T-helper 1 cell treated with Interleukin-12 subunit alpha and Interleukin-12 subunit beta and Interleukin-4 antibody, amounts not matched to agents 30 μg/mL and 1 μg/mL, for 36 hours (primary cell): ENCODE measurements at regions not wholly inside any gene's neighbourhood (a gene's known extent, or its start where the extent isn't known, plus 50 kb on each side); places are given as distances from the start of the nearest gene placed in this dataset.
"Not testable (repeated sequence)": the region's sequence is repeated elsewhere in the genome, so short reads cannot be mapped to it uniquely, and the experiment has no call there.

Source experiments
- H3K27ac Mint-ChIP-seq: one replicate; pipeline ENCODE4 v1.8.0; 2021; ENCODE audit warnings: mild to moderate bottlenecking, mixed read lengths
- H3K27me3 Mint-ChIP-seq: one replicate; pipeline ENCODE4 v1.8.0; 2021; ENCODE audit warnings: low read depth, mixed read lengths
- H3K36me3 Mint-ChIP-seq: one replicate; pipeline ENCODE4 v1.8.0; 2021; ENCODE audit warnings: low read depth, mixed read lengths
- H3K4me1 Mint-ChIP-seq: one replicate; pipeline ENCODE4 v1.8.0; 2021; ENCODE audit warnings: low read depth, mixed read lengths
- H3K4me3 Mint-ChIP-seq: one replicate; pipeline ENCODE4 v1.8.0; 2021; ENCODE audit warnings: mild to moderate bottlenecking, moderate library complexity, mixed read lengths
- H3K9me3 Mint-ChIP-seq: one replicate; pipeline ENCODE4 v1.8.0; 2021; ENCODE audit warnings: mixed read lengths

GRCh38 chr18:56291294-56291693 is 347.1 kb downstream of the TXNL1 start:
- Mint-ChIP-seq H3K4me3 (no peak overlapping the region), H3K27ac (no peak overlapping the region), H3K4me1 (peaks cover 5% of the 10 kb centered on the region), H3K36me3 (no peaks in the 10 kb centered on the region), H3K9me3 (no peaks in the 10 kb centered on the region), H3K27me3 (no peaks in the 10 kb centered on the region)

GRCh38 chr18:56289381-56289780 is 349.0 kb downstream of the TXNL1 start:
- H3K4me1 Mint-ChIP-seq = no peaks in the 10 kb centered on the region
- H3K9me3 Mint-ChIP-seq = no peaks in the 10 kb centered on the region
- H3K27ac Mint-ChIP-seq = no peak overlapping the region
- no peaks in the 10 kb centered on the region for H3K36me3 Mint-ChIP-seq
- H3K4me3 Mint-ChIP-seq = no peak overlapping the region
- no peaks in the 10 kb centered on the region for H3K27me3 Mint-ChIP-seq

- Mint-ChIP-seq H3K4me3 (no peak overlapping the region), H3K27ac (no peak overlapping the region), H3K36me3 (no peaks in the 10 kb centered on the region), H3K27me3 (no peaks in the 10 kb centered on the region), H3K4me1 (no peaks in the 10 kb centered on the region), H3K9me3 (no peaks in the 10 kb centered on the region)
These were observed 351.5 kb downstream of the TXNL1 start for GRCh38 chr18:56286775-56287325.

GRCh38 chr18:56285387-56286065 is 352.9 kb downstream of the TXNL1 start:
- Mint-ChIP-seq H3K27ac (no peak overlapping the region), H3K4me1 (no peaks in the 10 kb centered on the region), H3K9me3 (no peaks in the 10 kb centered on the region), H3K27me3 (no peaks in the 10 kb centered on the region), H3K36me3 (no peaks in the 10 kb centered on the region), H3K4me3 (no peak overlapping the region)

GRCh38 chr18:56284319-56284718 is 354.1 kb downstream of the TXNL1 start:
- no peak overlapping the region for H3K4me3 Mint-ChIP-seq
- H3K27ac Mint-ChIP-seq = no peak overlapping the region
- no peaks in the 10 kb centered on the region for H3K36me3 Mint-ChIP-seq
- peaks cover 4% of the 10 kb centered on the region for H3K9me3 Mint-ChIP-seq
- no peaks in the 10 kb centered on the region for H3K27me3 Mint-ChIP-seq
- no peaks in the 10 kb centered on the region for H3K4me1 Mint-ChIP-seq

- Mint-ChIP-seq H3K4me1 (no peaks in the 10 kb centered on the region), H3K9me3 (peaks cover 4% of the 10 kb centered on the region), H3K36me3 (no peaks in the 10 kb centered on the region), H3K27me3 (no peaks in the 10 kb centered on the region), H3K27ac (no peak overlapping the region), H3K4me3 (no peak overlapping the region)
These were observed 355.1 kb downstream of the TXNL1 start for GRCh38 chr18:56283316-56283715.

- no peak overlapping the region for H3K4me3 Mint-ChIP-seq
- peaks cover 4% of the 10 kb centered on the region for H3K9me3 Mint-ChIP-seq
- H3K4me1 Mint-ChIP-seq = no peaks in the 10 kb centered on the region
- H3K36me3 Mint-ChIP-seq = no peaks in the 10 kb centered on the region
- no peak overlapping the region for H3K27ac Mint-ChIP-seq
- no peaks in the 10 kb centered on the region for H3K27me3 Mint-ChIP-seq
These were observed 355.9 kb downstream of the TXNL1 start for GRCh38 chr18:56282234-56283104.

GRCh38 chr18:56279816-56280215 is 358.6 kb downstream of the TXNL1 start:
- not testable (repeated sequence) for H3K27ac Mint-ChIP-seq, H3K4me3 Mint-ChIP-seq, H3K36me3 Mint-ChIP-seq, H3K4me1 Mint-ChIP-seq, H3K9me3 Mint-ChIP-seq, H3K27me3 Mint-ChIP-seq

GRCh38 chr18:56278421-56279003 is 359.9 kb downstream of the TXNL1 start:
- H3K36me3 Mint-ChIP-seq = no peaks in the 10 kb centered on the region
- H3K27me3 Mint-ChIP-seq = no peaks in the 10 kb centered on the region
- H3K4me3 Mint-ChIP-seq = no peak overlapping the region
- H3K9me3 Mint-ChIP-seq = peaks cover 4% of the 10 kb centered on the region
- no peak overlapping the region for H3K27ac Mint-ChIP-seq
- H3K4me1 Mint-ChIP-seq = no peaks in the 10 kb centered on the region

GRCh38 chr18:56276466-56276865 is 361.9 kb downstream of the TXNL1 start:
- H3K27ac Mint-ChIP-seq = no peak overlapping the region
- no peak overlapping the region for H3K4me3 Mint-ChIP-seq
- peaks cover 4% of the 10 kb centered on the region for H3K9me3 Mint-ChIP-seq
- H3K36me3 Mint-ChIP-seq = no peaks in the 10 kb centered on the region
- no peaks in the 10 kb centered on the region for H3K4me1 Mint-ChIP-seq
- no peaks in the 10 kb centered on the region for H3K27me3 Mint-ChIP-seq

GRCh38 chr18:56273541-56274219 is 364.7 kb downstream of the TXNL1 start:
- Mint-ChIP-seq H3K27me3 (no peaks in the 10 kb centered on the region), H3K27ac (no peak overlapping the region), H3K36me3 (no peaks in the 10 kb centered on the region), H3K9me3 (no peaks in the 10 kb centered on the region), H3K4me3 (no peak overlapping the region), H3K4me1 (no peaks in the 10 kb centered on the region)

GRCh38 chr18:56270671-56271250 is 367.6 kb downstream of the TXNL1 start:
- H3K36me3 Mint-ChIP-seq = no peaks in the 10 kb centered on the region
- no peak overlapping the region for H3K4me3 Mint-ChIP-seq
- H3K27me3 Mint-ChIP-seq = no peaks in the 10 kb centered on the region
- H3K9me3 Mint-ChIP-seq = peaks cover 4% of the 10 kb centered on the region
- no peaks in the 10 kb centered on the region for H3K4me1 Mint-ChIP-seq
- no peak overlapping the region for H3K27ac Mint-ChIP-seq

GRCh38 chr18:56269958-56270357 is 368.4 kb downstream of the TXNL1 start:
- no peaks in the 10 kb centered on the region for H3K27me3 Mint-ChIP-seq
- H3K4me3 Mint-ChIP-seq = no peak overlapping the region
- no peaks in the 10 kb centered on the region for H3K36me3 Mint-ChIP-seq
- H3K4me1 Mint-ChIP-seq = no peaks in the 10 kb centered on the region
- peaks cover 4% of the 10 kb centered on the region for H3K9me3 Mint-ChIP-seq
- no peak overlapping the region for H3K27ac Mint-ChIP-seq

GRCh38 chr18:56268952-56269351 is 369.4 kb downstream of the TXNL1 start:
- H3K27me3 Mint-ChIP-seq = no peaks in the 10 kb centered on the region
- H3K36me3 Mint-ChIP-seq = no peaks in the 10 kb centered on the region
- no peak overlapping the region for H3K4me3 Mint-ChIP-seq
- no peak overlapping the region for H3K27ac Mint-ChIP-seq
- no peaks in the 10 kb centered on the region for H3K4me1 Mint-ChIP-seq
- peaks cover 4% of the 10 kb centered on the region for H3K9me3 Mint-ChIP-seq
